Activated CD4-positive, alpha-beta memory T cell treated with anti-CD3 and anti-CD28 coated beads for 36 hours (primary cell): ENCODE measurements at regions not wholly inside any gene's neighbourhood (a gene's known extent, or its start where the extent isn't known, plus 50 kb on each side); places are given as distances from the start of the nearest gene placed in this dataset.
"Not testable (repeated sequence)": the region's sequence is repeated elsewhere in the genome, so short reads cannot be mapped to it uniquely, and the experiment has no call there.

Source experiments
- CTCF ChIA-PET: fragments of 350-600 bp; sonication (Branson Sonifier 250); formaldehyde crosslinking; loops from one replicate; lab custom pipeline; 2021; ENCODE audit warnings: antibody characterized with exemption, inconsistent platforms; lab: Charles Lee
- POLR2A ChIA-PET: fragments of 350-600 bp; sonication (Branson Sonifier 250); formaldehyde crosslinking; loops from one replicate; lab custom pipeline; 2021; ENCODE audit warnings: antibody characterized with exemption; lab: Charles Lee
- DNase-seq: peaks from one replicate; pipeline ENCODE4 v3.0.0-alpha.2; 2020
- H3K27ac Mint-ChIP-seq: one replicate; pipeline ENCODE4 v1.8.0; 2021; ENCODE audit warnings: mixed read lengths
- H3K27me3 Mint-ChIP-seq: one replicate; pipeline ENCODE4 v1.8.0; 2021; ENCODE audit warnings: mixed read lengths
- H3K36me3 Mint-ChIP-seq: one replicate; pipeline ENCODE4 v1.8.0; 2021; ENCODE audit warnings: mixed read lengths
- H3K4me1 Mint-ChIP-seq: one replicate; pipeline ENCODE4 v1.8.0; 2021; ENCODE audit warnings: low read depth, mixed read lengths
- H3K4me3 Mint-ChIP-seq: one replicate; pipeline ENCODE4 v1.8.0; 2021; ENCODE audit warnings: mild to moderate bottlenecking, mixed read lengths
- H3K9me3 Mint-ChIP-seq: one replicate; pipeline ENCODE4 v1.8.0; 2021; ENCODE audit warnings: mixed read lengths
- intact Hi-C: fragments of 100-400 bp; cut with micrococcal nuclease; formaldehyde crosslinking; loops from one replicate; pipeline ENCODE4 v1.15.1; 2023

- Mint-ChIP-seq H3K4me1 (no peaks in the 10 kb centered on the region), H3K4me3 (no peak overlapping the region), H3K36me3 (no peaks in the 10 kb centered on the region), H3K27ac (no peak overlapping the region), H3K27me3 (no peaks in the 10 kb centered on the region), H3K9me3 (peaks cover 18% of the 10 kb centered on the region)
- ChIA-PET CTCF (no interaction called here), POLR2A (no interaction called here)
- DNase-seq: no peak
- intact Hi-C loops: no loop called here
Measured at GRCh38 chr15:96851613-96852012, 521.1 kb downstream of the NR2F2 start.

GRCh38 chr15:96858694-96859093, 528.2 kb downstream of the NR2F2 start:
- no peak for DNase-seq
- H3K36me3 Mint-ChIP-seq: no peaks in the 10 kb centered on the region
- H3K4me3 Mint-ChIP-seq: no peak overlapping the region
- H3K27me3 Mint-ChIP-seq: no peaks in the 10 kb centered on the region
- ChIA-PET CTCF (interaction anchor here (0.6 kb wide), 1 partner anchor 177 kb away, joined by 5 read pairs; no protein-coding TSS in a partner anchor), POLR2A (no interaction called here)
- H3K9me3 Mint-ChIP-seq: peaks cover 6% of the 10 kb centered on the region
- no peak overlapping the region for H3K27ac Mint-ChIP-seq
- intact Hi-C loops: no loop called here
- H3K4me1 Mint-ChIP-seq: no peaks in the 10 kb centered on the region

GRCh38 chr15:96860741-96861140, 530.2 kb downstream of the NR2F2 start:
- H3K27ac Mint-ChIP-seq: no peak overlapping the region
- H3K27me3 Mint-ChIP-seq: no peaks in the 10 kb centered on the region
- intact Hi-C loops: no loop called here
- H3K36me3 Mint-ChIP-seq: no peaks in the 10 kb centered on the region
- CTCF ChIA-PET: no interaction called here
- H3K4me3 Mint-ChIP-seq: no peak overlapping the region
- H3K4me1 Mint-ChIP-seq: no peaks in the 10 kb centered on the region
- no peaks in the 10 kb centered on the region for H3K9me3 Mint-ChIP-seq
- no peak for DNase-seq
- POLR2A ChIA-PET: no interaction called here

- intact Hi-C loops: no loop called here
- H3K27me3 Mint-ChIP-seq: no peaks in the 10 kb centered on the region
- H3K27ac Mint-ChIP-seq: no peak overlapping the region
- H3K36me3 Mint-ChIP-seq: no peaks in the 10 kb centered on the region
- ChIA-PET CTCF (no interaction called here), POLR2A (no interaction called here)
- peaks cover 3% of the 10 kb centered on the region for H3K9me3 Mint-ChIP-seq
- no peaks in the 10 kb centered on the region for H3K4me1 Mint-ChIP-seq
- DNase-seq: no peak
- H3K4me3 Mint-ChIP-seq: no peak overlapping the region
Measured at GRCh38 chr15:96867992-96868391, 537.5 kb downstream of the NR2F2 start.

GRCh38 chr15:96869122-96869521, 538.6 kb downstream of the NR2F2 start:
- no peaks in the 10 kb centered on the region for H3K27me3 Mint-ChIP-seq
- POLR2A ChIA-PET: no interaction called here
- no peak for DNase-seq
- CTCF ChIA-PET: no interaction called here
- no peak overlapping the region for H3K27ac Mint-ChIP-seq
- H3K4me3 Mint-ChIP-seq: no peak overlapping the region
- no peaks in the 10 kb centered on the region for H3K36me3 Mint-ChIP-seq
- peaks cover 3% of the 10 kb centered on the region for H3K9me3 Mint-ChIP-seq
- intact Hi-C loops: no loop called here
- H3K4me1 Mint-ChIP-seq: no peaks in the 10 kb centered on the region

GRCh38 chr15:96869790-96870189, 539.3 kb downstream of the NR2F2 start:
- H3K27ac Mint-ChIP-seq: no peak overlapping the region
- H3K36me3 Mint-ChIP-seq: no peaks in the 10 kb centered on the region
- H3K27me3 Mint-ChIP-seq: no peaks in the 10 kb centered on the region
- no peak overlapping the region for H3K4me3 Mint-ChIP-seq
- CTCF ChIA-PET: no interaction called here
- H3K4me1 Mint-ChIP-seq: no peaks in the 10 kb centered on the region
- H3K9me3 Mint-ChIP-seq: peaks cover 3% of the 10 kb centered on the region
- POLR2A ChIA-PET: no interaction called here
- intact Hi-C loops: no loop called here
- DNase-seq: no peak

- Mint-ChIP-seq H3K4me3 (no peak overlapping the region), H3K4me1 (no peaks in the 10 kb centered on the region), H3K27ac (no peak overlapping the region), H3K36me3 (no peaks in the 10 kb centered on the region), H3K27me3 (no peaks in the 10 kb centered on the region), H3K9me3 (peaks cover 3% of the 10 kb centered on the region)
- no peak for DNase-seq
- ChIA-PET POLR2A (no interaction called here), CTCF (no interaction called here)
- intact Hi-C loops: no loop called here
Measured at GRCh38 chr15:96870580-96870979, 540.1 kb downstream of the NR2F2 start.

- POLR2A ChIA-PET, CTCF ChIA-PET, H3K36me3 Mint-ChIP-seq, H3K4me3 Mint-ChIP-seq, intact Hi-C loops, H3K9me3 Mint-ChIP-seq, DNase-seq, H3K27me3 Mint-ChIP-seq, H3K4me1 Mint-ChIP-seq, H3K27ac Mint-ChIP-seq: not testable (repeated sequence)
Measured at GRCh38 chr15:96877442-96877841, 546.9 kb downstream of the NR2F2 start.

- H3K27ac Mint-ChIP-seq: no peak overlapping the region
- H3K36me3 Mint-ChIP-seq: no peaks in the 10 kb centered on the region
- intact Hi-C loops: no loop called here
- H3K4me1 Mint-ChIP-seq: no peaks in the 10 kb centered on the region
- H3K27me3 Mint-ChIP-seq: no peaks in the 10 kb centered on the region
- no peak overlapping the region for H3K4me3 Mint-ChIP-seq
- H3K9me3 Mint-ChIP-seq: peaks cover 2% of the 10 kb centered on the region
- CTCF ChIA-PET: no interaction called here
- POLR2A ChIA-PET: no interaction called here
- DNase-seq: no peak
Measured at GRCh38 chr15:96878129-96878528, 547.6 kb downstream of the NR2F2 start.

- H3K27ac Mint-ChIP-seq: no peak overlapping the region
- H3K4me3 Mint-ChIP-seq: no peak overlapping the region
- no peaks in the 10 kb centered on the region for H3K36me3 Mint-ChIP-seq
- DNase-seq: no peak
- ChIA-PET CTCF (no interaction called here), POLR2A (no interaction called here)
- no peaks in the 10 kb centered on the region for H3K4me1 Mint-ChIP-seq
- H3K9me3 Mint-ChIP-seq: peaks cover 2% of the 10 kb centered on the region
- intact Hi-C loops: no loop called here
- H3K27me3 Mint-ChIP-seq: no peaks in the 10 kb centered on the region
Measured at GRCh38 chr15:96882121-96882772, 551.7 kb downstream of the NR2F2 start.

- Mint-ChIP-seq H3K27ac (no peak overlapping the region), H3K4me1 (peaks cover 11% of the 10 kb centered on the region), H3K36me3 (no peaks in the 10 kb centered on the region), H3K4me3 (no peak overlapping the region), H3K27me3 (no peaks in the 10 kb centered on the region), H3K9me3 (no peaks in the 10 kb centered on the region)
- no peak for DNase-seq
- ChIA-PET CTCF (no interaction called here), POLR2A (no interaction called here)
- intact Hi-C loops: no loop called here
Measured at GRCh38 chr15:96887730-96888129, 557.2 kb downstream of the NR2F2 start.

- Mint-ChIP-seq H3K4me3 (no peak overlapping the region), H3K27ac (no peak overlapping the region)
Measured at GRCh38 chr15:96888764-96889163, 558.3 kb downstream of the NR2F2 start.

GRCh38 chr15:96889734-96890480, 559.4 kb downstream of the NR2F2 start:
- CTCF ChIA-PET: no interaction called here
- H3K4me1 Mint-ChIP-seq: peaks cover 13% of the 10 kb centered on the region

More at GRCh38 chr15:96888764-96889163, 558.3 kb downstream of the NR2F2 start:
- intact Hi-C loops: no loop called here
- H3K4me1 Mint-ChIP-seq: peaks cover 13% of the 10 kb centered on the region
- DNase-seq: no peak
- POLR2A ChIA-PET: no interaction called here
- CTCF ChIA-PET: no interaction called here
- no peaks in the 10 kb centered on the region for H3K36me3 Mint-ChIP-seq
- no peaks in the 10 kb centered on the region for H3K27me3 Mint-ChIP-seq
- H3K9me3 Mint-ChIP-seq: no peaks in the 10 kb centered on the region

More at GRCh38 chr15:96889734-96890480, 559.4 kb downstream of the NR2F2 start:
- Mint-ChIP-seq H3K4me3 (peak overlapping the region; percentile 63), H3K9me3 (no peaks in the 10 kb centered on the region), H3K36me3 (no peaks in the 10 kb centered on the region), H3K27me3 (no peaks in the 10 kb centered on the region), H3K27ac (no peak overlapping the region)
- intact Hi-C loops: loop anchor here (2.0 kb wide), 1 partner anchor 533 kb away; no protein-coding TSS in a partner anchor
- no peak for DNase-seq
- POLR2A ChIA-PET: no interaction called here
